H1 (cell line): ENCODE measurements at regions not wholly inside any gene's neighbourhood (a gene's known extent, or its start where the extent isn't known, plus 50 kb on each side); places are given as distances from the start of the nearest gene placed in this dataset.
"Not testable (repeated sequence)": the region's sequence is repeated elsewhere in the genome, so short reads cannot be mapped to it uniquely, and the experiment has no call there.

ENCODE experiments used
- CHD2 ChIP-seq: IDR thresholded peaks from 2 replicates; pipeline ENCODE4 v1.6.1; 2012; ENCODE audit warnings: low read length, improper control_type of control experiment
- EZH2 ChIP-seq: fragments of 200-600 bp; sonication (generic); IDR thresholded peaks from 2 replicates; pipeline ENCODE4 v1.7.1; 2012; ENCODE audit warnings: low read depth, mild to moderate bottlenecking, moderate library complexity, low read length, inconsistent platforms; ENCODE audit not compliant: severe bottlenecking
- JUND ChIP-seq: IDR thresholded peaks from 2 replicates; pipeline ENCODE4 v1.6.1; 2011; ENCODE audit warnings: mild to moderate bottlenecking, improper control_type of control experiment, low read length
- POLR2A ChIP-seq, 2 experiments: IDR thresholded peaks; 1 replicate in 1 of 2; 2 replicates in 1 of 2; pipeline ENCODE4 v1.6.1; 2011; ENCODE audit warnings: low read depth in 2 of 2, low read length in 2 of 2, mild to moderate bottlenecking in 2 of 2; ENCODE audit errors: control extremely low read depth in 1 of 2
- POLR2AphosphoS5 ChIP-seq: IDR thresholded peaks from 2 replicates; pipeline ENCODE4 v1.6.1; 2011; ENCODE audit warnings: low read depth, low read length
- TAF1 ChIP-seq: IDR thresholded peaks from 2 replicates; pipeline ENCODE4 v1.6.1; 2011; ENCODE audit warnings: mild to moderate bottlenecking, low read depth, low read length
- TF ChIP-seq, protein P1 (sequence below), 3 experiments: IDR thresholded peaks; 1 replicate in 2 of 3; 2 replicates in 1 of 3; pipeline versions ENCODE4 v1.5.1 to v1.6.1; 2011; ENCODE audit warnings: low read length in 3 of 3, mild to moderate bottlenecking in 3 of 3, inconsistent platforms in 2 of 3, low read depth in 1 of 3, moderate library complexity in 1 of 3; ENCODE audit not compliant: insufficient read depth in 1 of 3; ENCODE audit errors: control extremely low read depth in 1 of 3
- TF ChIP-seq, protein P2 (sequence below): fragments of 300-600 bp; sonication (generic); IDR thresholded peaks from 2 replicates; pipeline ENCODE4 v1.7.1; 2012; ENCODE audit warnings: low read length, moderate library complexity, mild to moderate bottlenecking, inconsistent platforms; ENCODE audit not compliant: insufficient replicate concordance
- TF ChIP-seq, protein P3 (sequence below): IDR thresholded peaks from 2 replicates; pipeline ENCODE4 v1.6.1; 2011; ENCODE audit warnings: low read length, improper control_type of control experiment

DNA sequence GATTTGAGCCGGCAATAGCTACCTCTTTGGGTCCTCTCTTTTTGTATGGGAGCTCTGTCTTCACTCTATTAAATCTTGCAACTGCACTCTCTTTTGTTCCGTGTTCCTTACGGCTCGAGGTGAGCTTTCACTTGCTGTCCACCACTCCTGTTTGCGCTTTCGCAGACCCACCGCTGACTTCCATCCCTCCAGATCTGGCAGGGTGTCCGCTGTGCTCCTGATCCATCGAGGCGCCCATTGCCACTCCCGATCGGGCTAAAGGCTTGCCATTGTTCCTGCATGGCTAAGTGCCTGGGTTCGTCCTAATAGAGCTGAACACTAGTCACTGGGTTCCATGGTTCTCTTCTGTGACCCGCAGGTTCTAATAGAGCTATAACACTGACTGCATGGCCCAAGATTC lies 304.9 kb upstream of the MDFIC2 start:
- not testable (repeated sequence) for TF ChIP-seq JUND; EZH2; CHD2; TAF1; POLR2AphosphoS5; POLR2A (IDR thresholded peaks at IDR 0.05; ENCODE audit: control extremely low read depth in 1 of 2, low read depth in 2 of 2, low read length in 2 of 2)
- TF ChIP-seq, protein P1, sequence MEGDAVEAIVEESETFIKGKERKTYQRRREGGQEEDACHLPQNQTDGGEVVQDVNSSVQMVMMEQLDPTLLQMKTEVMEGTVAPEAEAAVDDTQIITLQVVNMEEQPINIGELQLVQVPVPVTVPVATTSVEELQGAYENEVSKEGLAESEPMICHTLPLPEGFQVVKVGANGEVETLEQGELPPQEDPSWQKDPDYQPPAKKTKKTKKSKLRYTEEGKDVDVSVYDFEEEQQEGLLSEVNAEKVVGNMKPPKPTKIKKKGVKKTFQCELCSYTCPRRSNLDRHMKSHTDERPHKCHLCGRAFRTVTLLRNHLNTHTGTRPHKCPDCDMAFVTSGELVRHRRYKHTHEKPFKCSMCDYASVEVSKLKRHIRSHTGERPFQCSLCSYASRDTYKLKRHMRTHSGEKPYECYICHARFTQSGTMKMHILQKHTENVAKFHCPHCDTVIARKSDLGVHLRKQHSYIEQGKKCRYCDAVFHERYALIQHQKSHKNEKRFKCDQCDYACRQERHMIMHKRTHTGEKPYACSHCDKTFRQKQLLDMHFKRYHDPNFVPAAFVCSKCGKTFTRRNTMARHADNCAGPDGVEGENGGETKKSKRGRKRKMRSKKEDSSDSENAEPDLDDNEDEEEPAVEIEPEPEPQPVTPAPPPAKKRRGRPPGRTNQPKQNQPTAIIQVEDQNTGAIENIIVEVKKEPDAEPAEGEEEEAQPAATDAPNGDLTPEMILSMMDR (IDR thresholded peaks at IDR 0.05; ENCODE audit: control extremely low read depth in 1 of 3, insufficient read depth in 1 of 3, low read depth in 1 of 3, low read length in 3 of 3), result not testable (repeated sequence)
- TF ChIP-seq, protein P2, sequence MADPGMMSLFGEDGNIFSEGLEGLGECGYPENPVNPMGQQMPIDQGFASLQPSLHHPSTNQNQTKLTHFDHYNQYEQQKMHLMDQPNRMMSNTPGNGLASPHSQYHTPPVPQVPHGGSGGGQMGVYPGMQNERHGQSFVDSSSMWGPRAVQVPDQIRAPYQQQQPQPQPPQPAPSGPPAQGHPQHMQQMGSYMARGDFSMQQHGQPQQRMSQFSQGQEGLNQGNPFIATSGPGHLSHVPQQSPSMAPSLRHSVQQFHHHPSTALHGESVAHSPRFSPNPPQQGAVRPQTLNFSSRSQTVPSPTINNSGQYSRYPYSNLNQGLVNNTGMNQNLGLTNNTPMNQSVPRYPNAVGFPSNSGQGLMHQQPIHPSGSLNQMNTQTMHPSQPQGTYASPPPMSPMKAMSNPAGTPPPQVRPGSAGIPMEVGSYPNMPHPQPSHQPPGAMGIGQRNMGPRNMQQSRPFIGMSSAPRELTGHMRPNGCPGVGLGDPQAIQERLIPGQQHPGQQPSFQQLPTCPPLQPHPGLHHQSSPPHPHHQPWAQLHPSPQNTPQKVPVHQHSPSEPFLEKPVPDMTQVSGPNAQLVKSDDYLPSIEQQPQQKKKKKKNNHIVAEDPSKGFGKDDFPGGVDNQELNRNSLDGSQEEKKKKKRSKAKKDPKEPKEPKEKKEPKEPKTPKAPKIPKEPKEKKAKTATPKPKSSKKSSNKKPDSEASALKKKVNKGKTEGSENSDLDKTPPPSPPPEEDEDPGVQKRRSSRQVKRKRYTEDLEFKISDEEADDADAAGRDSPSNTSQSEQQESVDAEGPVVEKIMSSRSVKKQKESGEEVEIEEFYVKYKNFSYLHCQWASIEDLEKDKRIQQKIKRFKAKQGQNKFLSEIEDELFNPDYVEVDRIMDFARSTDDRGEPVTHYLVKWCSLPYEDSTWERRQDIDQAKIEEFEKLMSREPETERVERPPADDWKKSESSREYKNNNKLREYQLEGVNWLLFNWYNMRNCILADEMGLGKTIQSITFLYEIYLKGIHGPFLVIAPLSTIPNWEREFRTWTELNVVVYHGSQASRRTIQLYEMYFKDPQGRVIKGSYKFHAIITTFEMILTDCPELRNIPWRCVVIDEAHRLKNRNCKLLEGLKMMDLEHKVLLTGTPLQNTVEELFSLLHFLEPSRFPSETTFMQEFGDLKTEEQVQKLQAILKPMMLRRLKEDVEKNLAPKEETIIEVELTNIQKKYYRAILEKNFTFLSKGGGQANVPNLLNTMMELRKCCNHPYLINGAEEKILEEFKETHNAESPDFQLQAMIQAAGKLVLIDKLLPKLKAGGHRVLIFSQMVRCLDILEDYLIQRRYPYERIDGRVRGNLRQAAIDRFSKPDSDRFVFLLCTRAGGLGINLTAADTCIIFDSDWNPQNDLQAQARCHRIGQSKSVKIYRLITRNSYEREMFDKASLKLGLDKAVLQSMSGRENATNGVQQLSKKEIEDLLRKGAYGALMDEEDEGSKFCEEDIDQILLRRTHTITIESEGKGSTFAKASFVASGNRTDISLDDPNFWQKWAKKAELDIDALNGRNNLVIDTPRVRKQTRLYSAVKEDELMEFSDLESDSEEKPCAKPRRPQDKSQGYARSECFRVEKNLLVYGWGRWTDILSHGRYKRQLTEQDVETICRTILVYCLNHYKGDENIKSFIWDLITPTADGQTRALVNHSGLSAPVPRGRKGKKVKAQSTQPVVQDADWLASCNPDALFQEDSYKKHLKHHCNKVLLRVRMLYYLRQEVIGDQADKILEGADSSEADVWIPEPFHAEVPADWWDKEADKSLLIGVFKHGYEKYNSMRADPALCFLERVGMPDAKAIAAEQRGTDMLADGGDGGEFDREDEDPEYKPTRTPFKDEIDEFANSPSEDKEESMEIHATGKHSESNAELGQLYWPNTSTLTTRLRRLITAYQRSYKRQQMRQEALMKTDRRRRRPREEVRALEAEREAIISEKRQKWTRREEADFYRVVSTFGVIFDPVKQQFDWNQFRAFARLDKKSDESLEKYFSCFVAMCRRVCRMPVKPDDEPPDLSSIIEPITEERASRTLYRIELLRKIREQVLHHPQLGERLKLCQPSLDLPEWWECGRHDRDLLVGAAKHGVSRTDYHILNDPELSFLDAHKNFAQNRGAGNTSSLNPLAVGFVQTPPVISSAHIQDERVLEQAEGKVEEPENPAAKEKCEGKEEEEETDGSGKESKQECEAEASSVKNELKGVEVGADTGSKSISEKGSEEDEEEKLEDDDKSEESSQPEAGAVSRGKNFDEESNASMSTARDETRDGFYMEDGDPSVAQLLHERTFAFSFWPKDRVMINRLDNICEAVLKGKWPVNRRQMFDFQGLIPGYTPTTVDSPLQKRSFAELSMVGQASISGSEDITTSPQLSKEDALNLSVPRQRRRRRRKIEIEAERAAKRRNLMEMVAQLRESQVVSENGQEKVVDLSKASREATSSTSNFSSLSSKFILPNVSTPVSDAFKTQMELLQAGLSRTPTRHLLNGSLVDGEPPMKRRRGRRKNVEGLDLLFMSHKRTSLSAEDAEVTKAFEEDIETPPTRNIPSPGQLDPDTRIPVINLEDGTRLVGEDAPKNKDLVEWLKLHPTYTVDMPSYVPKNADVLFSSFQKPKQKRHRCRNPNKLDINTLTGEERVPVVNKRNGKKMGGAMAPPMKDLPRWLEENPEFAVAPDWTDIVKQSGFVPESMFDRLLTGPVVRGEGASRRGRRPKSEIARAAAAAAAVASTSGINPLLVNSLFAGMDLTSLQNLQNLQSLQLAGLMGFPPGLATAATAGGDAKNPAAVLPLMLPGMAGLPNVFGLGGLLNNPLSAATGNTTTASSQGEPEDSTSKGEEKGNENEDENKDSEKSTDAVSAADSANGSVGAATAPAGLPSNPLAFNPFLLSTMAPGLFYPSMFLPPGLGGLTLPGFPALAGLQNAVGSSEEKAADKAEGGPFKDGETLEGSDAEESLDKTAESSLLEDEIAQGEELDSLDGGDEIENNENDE, result not testable (repeated sequence)
- TF ChIP-seq, protein P3, sequence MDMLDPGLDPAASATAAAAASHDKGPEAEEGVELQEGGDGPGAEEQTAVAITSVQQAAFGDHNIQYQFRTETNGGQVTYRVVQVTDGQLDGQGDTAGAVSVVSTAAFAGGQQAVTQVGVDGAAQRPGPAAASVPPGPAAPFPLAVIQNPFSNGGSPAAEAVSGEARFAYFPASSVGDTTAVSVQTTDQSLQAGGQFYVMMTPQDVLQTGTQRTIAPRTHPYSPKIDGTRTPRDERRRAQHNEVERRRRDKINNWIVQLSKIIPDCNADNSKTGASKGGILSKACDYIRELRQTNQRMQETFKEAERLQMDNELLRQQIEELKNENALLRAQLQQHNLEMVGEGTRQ, result not testable (repeated sequence)
